ENCODE measurements at regions not wholly inside any gene's neighbourhood (a gene's known extent, or its start where the extent isn't known, plus 50 kb on each side); places are given as distances from the start of the nearest gene placed in this dataset.
"Not testable (repeated sequence)": the region's sequence is repeated elsewhere in the genome, so short reads cannot be mapped to it uniquely, and the experiment has no call there.

GRCh38 chr15:25245801-25246622 is 192.8 kb downstream of the UBE3A start:
- DNase-seq (ENCODE audit: low read depth in 4 of 4, low spot score in 3 of 4) = no peak

DNA sequence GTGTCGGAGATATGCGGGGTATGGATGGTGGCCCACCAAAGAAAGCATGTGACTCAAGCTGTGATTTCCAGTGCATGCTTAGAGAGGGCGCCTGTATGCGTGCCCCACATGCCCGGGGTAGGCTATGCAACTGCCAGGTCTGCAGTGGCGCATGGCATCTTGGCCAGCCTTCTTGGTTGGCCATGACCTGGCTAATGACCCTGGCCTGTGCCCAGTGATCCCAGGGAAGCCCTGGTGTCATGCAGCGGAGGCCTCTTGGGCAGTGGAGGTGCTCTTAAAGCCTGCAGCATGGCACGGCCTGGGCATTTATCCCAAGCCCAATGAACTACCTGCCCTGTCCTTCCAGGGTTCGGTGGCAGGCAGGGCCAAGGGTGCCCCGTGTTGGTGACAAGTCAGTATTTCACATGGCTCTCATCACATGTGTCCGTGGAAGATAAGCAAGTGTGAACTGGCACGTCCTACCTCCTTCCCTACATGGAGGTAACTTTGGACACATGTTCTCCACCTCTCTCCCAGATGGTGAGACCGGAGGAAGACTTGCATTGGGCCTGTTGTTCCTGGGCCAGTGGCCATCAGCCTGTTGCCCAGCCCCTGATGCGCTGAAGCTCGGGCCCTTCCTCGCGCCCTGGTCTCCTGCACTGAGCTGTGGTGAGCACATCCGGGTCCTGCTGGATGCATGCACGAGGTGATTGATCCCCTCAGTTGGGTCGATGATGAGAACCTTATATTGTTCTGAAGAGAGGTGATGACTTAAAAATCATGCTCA is 192.0 kb downstream of the UBE3A start:
- DNase-seq (ENCODE audit: low read depth in 4 of 4, low spot score in 3 of 4) = no peak

DNA sequence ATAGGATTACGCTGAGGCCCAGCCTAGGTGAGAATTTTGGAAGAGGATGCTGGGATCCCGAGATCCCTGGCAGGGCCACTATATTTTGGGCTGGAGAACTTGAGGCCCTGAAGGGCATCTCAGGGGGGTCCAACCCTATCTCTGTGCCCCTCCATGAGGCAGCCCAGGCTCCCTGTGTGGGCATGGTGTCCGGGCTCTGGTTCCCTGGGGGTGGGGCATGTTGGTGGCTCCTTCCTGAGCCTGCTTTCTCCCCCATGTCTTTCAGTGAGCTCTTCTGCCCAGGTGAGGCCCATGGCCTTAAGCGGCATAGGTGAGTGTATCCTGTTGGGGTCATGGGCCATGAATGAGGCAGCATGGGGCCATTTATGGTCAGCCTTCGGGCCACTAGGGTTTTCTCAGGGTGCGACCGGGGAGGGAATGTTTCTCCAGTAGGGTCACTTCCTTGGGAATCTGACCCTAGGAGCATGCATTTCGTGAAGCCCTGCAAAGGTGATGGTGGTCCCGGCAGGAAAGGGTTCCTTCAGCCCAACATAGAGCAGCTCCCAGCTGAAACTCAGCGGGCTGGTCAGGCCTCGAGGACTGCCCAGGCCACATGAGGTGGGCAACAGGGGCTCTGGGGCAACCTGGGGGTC is 191.3 kb downstream of the UBE3A start:
- no peak for DNase-seq (ENCODE audit: low read depth in 4 of 4, low spot score in 3 of 4)

DNA sequence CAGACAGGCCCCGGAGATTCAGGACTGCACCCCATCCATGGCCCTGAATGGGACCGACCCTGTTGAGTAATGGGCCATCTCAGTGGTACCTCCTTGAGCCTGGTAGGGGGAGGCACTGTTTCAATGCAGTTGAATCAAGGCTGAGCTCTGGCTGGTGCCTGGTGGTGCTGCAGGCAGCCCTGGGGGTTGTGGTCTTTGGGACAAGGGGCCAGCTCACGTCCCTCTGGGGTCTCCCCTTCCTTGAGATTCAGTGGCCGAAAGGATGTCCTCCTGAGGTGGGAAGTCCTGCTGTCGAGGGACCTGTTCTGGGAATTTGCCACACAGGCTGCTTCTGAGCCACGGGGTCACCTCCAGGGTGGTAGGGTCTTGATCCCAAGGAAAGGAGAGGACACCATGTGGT is 190.7 kb downstream of the UBE3A start:
- DNase-seq (ENCODE audit: low read depth in 4 of 4, low spot score in 3 of 4) = not testable (repeated sequence)

DNA sequence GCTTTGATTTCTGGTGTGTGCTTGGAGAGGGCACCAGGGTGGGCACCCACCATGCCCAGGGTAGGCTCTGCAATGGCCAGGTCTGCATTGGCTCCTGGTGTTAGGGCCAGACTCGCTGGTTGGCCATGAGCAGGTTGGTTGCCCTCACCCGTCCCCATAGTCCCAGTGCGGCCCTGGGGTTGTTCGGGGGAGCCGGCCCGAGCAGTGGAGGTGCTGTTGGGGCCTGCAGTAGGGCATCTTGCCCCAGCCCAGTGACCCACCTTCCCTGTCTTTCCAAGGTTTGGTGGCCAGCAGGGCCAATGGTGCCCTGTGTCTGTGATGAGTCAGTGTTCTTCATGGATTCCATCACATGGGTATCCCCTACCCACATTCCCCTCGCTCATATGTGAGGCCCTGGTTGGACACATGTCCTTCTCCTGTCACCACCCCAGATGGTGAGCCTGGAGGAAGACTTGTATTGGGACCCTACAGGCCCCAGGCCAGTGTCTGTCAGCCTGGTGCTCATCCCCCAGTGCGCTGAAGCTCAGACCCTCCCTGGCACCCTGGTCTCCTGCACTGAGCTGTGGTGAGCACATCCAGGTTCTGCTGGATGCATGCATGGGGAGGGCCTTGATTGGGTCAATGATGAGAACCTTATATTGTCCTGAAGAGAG is 190.1 kb downstream of the UBE3A start:
- DNase-seq (ENCODE audit: low read depth in 4 of 4, low spot score in 3 of 4) = no peak

- no peak for DNase-seq (ENCODE audit: low read depth in 4 of 4, low spot score in 3 of 4)
These were observed 189.4 kb downstream of the UBE3A start for GRCh38 chr15:25249236-25250010.

DNA sequence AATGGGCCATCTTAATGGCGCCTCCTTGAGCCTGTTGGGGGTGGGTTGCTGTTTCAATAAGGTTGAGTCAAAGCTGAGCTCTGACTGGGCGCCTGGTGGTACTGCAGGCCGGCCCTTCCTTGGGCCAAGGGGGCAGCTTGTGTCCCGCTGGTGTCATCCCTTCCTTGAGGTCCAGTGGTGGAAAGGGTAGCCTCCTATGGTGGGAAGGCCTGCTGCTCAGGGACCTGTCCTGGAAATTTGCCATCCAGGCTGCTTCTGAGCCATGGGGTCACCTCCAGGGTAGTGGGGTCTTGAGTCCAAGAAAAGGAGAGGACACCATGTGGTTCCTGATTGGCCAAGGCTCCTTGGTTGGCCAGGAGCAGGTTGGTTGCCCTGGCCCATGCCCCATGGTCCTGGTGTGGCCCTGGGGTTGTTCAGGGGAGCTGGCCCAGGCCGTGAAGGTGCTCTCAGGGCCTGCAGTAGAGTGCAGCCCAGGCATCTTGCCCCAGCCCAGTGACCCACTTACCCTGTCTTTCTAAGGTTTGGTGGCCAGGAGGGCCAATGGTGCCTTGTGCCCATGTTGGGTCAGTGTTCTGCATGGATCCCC is 188.7 kb downstream of the UBE3A start:
- no peak for DNase-seq (ENCODE audit: low read depth in 4 of 4, low spot score in 3 of 4)

DNA sequence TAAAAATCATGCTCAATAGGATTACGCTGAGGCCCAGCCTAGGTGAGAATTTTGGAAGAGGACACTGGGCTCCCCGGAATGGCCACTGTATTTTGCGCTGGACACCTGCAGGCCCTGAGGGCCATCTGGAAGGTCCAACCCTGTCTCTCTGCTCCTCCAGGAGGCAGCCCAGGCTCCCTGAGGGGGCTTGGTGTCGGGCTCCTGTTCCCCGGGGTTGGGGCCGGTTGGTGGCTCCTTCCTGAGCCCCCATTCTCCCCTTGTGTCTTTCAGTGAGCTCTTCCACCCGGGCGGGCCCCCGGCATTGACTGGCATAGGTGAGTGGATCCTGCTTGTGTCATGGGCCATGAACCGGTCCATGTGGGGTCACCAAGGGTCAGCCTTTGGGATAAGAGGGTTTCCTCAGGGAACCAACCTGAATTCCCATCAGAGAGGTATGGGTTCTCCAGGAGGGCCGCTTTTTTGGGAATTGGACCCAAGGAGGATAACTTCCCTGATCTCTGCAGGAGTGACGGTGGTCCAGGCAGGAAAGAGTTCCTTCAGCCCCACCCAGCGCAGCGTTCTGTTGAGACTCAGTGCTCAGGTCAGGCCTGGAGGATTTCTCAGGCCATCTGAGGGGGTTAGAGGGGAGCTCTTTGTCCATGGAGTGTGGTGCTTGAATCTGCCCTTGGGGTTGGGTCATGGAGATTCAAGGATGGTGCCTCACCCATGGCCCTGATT is 187.8 kb downstream of the UBE3A start:
- no peak for DNase-seq (ENCODE audit: low read depth in 4 of 4, low spot score in 3 of 4)

DNA sequence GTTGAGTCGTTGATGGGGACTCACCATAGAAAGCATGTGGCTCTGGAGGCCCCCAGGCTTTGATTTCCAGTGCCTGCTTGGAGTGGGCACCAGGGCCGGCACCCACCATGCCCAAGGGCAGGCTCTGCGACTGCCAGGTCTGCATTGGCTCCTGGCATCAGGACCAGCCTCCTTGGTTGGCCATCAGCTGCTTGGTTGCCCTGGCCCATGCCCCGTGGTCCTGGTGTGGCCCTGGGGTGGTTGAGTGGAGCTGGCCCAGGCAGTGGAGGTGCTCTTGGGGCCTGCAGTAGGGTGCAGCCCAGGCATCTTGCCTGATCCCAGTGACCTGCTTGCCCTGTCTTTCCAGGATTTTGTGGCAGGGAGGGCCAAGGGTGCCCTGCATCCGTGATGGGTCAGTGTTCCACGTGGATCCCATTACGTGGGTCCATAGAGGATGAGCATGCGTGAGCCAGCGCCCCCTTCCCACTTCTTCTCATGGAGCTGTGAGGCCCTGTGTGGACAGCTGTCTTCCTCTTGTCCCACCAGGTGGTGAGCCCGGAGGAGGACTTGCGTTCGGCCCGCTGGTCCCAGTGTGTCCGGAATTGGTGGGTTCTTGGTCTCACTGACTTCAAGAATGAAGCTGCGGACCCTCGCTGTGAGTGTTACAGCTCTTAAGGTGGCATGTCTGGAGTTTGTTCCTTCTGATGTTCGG is 187.0 kb downstream of the UBE3A start:
- DNase-seq (ENCODE audit: low read depth in 4 of 4, low spot score in 3 of 4) = no peak

DNA sequence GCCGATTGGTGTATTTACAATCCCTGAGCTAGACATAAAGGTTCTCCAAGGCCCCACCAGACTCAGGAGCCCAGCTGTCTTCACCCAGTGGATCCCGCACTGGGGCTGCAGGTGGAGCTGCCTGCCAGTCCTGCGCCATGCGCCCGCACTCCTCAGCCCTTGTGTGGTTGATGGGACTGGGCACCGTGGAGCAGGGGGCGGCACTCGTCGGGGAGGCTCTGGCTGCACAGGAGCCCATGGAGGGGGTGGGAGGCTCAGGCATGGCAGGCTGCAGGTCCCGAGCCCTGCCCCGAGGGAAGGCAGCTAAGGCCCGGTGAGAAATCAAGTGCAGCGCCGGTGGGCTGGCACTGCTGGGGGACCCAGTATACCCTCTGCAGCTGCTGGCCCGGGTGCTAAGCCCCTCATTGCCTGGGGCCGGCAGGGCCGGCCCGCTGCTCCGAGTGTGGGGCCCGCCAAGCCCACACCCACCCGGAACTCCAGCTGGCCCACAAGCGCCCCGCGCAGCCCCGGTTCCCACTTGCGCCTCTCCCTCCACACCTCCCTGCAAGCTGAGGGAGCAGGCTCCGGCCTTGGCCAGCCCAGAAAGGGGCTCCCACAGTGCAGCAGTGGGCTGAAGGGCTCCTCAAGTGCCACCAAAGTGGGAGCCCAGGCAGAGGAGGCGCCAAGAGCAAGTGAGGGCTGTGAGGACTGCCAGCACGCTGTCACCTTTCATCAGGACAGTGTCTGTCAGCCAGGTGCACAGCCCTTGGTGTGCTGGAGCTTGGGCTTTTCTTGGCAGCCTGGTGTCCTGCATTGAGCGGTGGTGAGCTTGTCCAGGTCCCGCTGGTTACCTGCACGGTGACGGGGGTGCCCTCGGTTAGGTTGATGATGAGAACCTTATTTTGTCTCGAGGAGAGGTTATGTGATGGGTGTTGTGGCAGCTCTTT is 185.5 kb downstream of the UBE3A start:
- DNase-seq (ENCODE audit: low read depth in 4 of 4, low spot score in 3 of 4) = not testable (repeated sequence)

GRCh38 chr15:25268166-25268565 is 170.7 kb downstream of the UBE3A start:
- DNase-seq (ENCODE audit: low read depth in 4 of 4, low spot score in 3 of 4) = no peak

All from left renal pelvis (tissue), 4 donors.